ENCODE measurements at regions not wholly inside any gene's neighbourhood (a gene's known extent, or its start where the extent isn't known, plus 50 kb on each side); places are given as distances from the start of the nearest gene placed in this dataset.

DNA sequence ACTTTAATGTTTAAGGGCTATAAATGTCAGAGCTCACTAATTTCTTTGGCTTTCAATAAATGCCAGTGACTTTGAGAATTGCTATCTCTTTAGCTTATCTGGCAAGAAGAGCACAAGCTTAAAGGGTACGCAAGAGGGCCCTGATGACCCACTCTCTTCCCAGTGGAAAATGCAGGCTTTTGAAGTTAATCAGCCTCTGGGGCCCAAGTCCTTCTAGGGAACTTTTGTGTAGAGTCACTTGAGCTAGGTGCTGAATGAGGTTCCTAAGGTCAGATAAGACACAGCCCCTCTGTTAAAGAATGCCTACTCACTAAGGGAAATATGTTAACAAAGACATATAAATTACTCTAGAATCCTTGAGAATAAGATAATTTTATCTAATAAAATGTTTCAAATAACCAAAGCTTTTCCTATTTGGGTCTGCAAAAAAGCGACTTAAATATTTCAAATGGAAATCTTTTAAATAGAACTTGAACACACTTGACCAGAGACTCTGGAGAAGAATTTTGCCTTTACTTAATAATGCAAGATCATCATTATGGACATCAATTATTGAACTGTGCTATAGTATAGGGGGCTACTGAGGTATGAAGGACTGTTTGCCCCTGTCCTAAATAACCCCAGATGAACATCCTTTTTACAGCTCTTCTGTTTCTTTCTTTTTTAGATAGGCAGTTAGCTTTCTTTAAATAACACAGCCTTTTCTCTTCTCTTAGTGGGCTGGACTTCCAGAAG is 430.1 kb downstream of the GBA3 start:
- H3K27ac ChIP-seq (ENCODE audit: low read depth, low read length) = no peak overlapping the region
- TF ChIP-seq EZH2phosphoT487 (conservative IDR thresholded peaks at IDR 0.05; ENCODE audit: low read length) = no peak
- TF ChIP-seq, protein P1, sequence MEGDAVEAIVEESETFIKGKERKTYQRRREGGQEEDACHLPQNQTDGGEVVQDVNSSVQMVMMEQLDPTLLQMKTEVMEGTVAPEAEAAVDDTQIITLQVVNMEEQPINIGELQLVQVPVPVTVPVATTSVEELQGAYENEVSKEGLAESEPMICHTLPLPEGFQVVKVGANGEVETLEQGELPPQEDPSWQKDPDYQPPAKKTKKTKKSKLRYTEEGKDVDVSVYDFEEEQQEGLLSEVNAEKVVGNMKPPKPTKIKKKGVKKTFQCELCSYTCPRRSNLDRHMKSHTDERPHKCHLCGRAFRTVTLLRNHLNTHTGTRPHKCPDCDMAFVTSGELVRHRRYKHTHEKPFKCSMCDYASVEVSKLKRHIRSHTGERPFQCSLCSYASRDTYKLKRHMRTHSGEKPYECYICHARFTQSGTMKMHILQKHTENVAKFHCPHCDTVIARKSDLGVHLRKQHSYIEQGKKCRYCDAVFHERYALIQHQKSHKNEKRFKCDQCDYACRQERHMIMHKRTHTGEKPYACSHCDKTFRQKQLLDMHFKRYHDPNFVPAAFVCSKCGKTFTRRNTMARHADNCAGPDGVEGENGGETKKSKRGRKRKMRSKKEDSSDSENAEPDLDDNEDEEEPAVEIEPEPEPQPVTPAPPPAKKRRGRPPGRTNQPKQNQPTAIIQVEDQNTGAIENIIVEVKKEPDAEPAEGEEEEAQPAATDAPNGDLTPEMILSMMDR (IDR thresholded peaks at IDR 0.05; ENCODE audit: insufficient read depth, low read length, poor library complexity, severe bottlenecking) = no peak
- H2AFZ ChIP-seq (ENCODE audit: low read depth, low read length, severe bottlenecking) = no peak overlapping the region
- H3K79me2 ChIP-seq (ENCODE audit: insufficient read depth, low read length) = no peaks in the 10 kb centered on the region
- no peaks in the 10 kb centered on the region for H3F3A ChIP-seq (ENCODE audit: insufficient read depth)
- H3K4me3 ChIP-seq (ENCODE audit: insufficient read depth, low read length, poor library complexity, severe bottlenecking) = no peak overlapping the region
- H4K20me1 ChIP-seq (ENCODE audit: low read depth, low read length) = no peaks in the 10 kb centered on the region
- H3K4me2 ChIP-seq (ENCODE audit: low read depth, low read length, poor library complexity, severe bottlenecking) = no peak overlapping the region
- H3K9me3 ChIP-seq (ENCODE audit: insufficient read depth, low read length) = no peaks in the 10 kb centered on the region
- H3K36me3 ChIP-seq (ENCODE audit: low read length) = no peaks in the 10 kb centered on the region
- H3K9ac ChIP-seq (ENCODE audit: low read length) = no peak overlapping the region
- no peaks in the 10 kb centered on the region for H3K27me3 ChIP-seq (ENCODE audit: low read length)
- no peaks in the 10 kb centered on the region for H3K9me2 ChIP-seq (replicated peaks; ENCODE audit: insufficient read depth, low read length)

DNA sequence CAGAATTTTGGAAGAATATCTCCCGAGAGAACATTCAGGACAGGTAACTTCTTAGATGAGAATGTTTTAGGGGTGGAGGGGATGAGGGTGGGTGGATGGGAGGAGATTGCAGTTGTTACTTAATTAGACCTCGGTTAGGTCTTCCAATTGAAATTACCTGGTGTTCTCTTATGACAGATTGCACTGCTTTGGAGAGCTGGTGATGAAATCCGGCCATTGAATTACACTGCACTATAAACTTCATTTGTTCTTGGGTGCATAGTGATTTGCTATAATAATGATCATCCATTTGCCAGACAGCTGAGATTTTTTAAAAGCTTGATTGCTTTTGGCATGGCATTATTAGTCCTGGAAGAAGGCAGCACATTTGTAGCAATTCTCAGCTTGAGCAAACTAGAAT is 427.6 kb downstream of the GBA3 start:
- no peaks in the 10 kb centered on the region for H3F3A ChIP-seq (ENCODE audit: insufficient read depth)
- H3K79me2 ChIP-seq (ENCODE audit: insufficient read depth, low read length) = no peaks in the 10 kb centered on the region
- no peak overlapping the region for H3K27ac ChIP-seq (ENCODE audit: low read depth, low read length)
- no peaks in the 10 kb centered on the region for H4K20me1 ChIP-seq (ENCODE audit: low read depth, low read length)
- H3K9me3 ChIP-seq (ENCODE audit: insufficient read depth, low read length) = no peaks in the 10 kb centered on the region
- no peak overlapping the region for H3K9ac ChIP-seq (ENCODE audit: low read length)
- no peak overlapping the region for H2AFZ ChIP-seq (ENCODE audit: low read depth, low read length, severe bottlenecking)
- no peak for TF ChIP-seq EZH2phosphoT487 (conservative IDR thresholded peaks at IDR 0.05; ENCODE audit: low read length)
- TF ChIP-seq, protein P1 (IDR thresholded peaks at IDR 0.05; ENCODE audit: insufficient read depth, low read length, poor library complexity, severe bottlenecking) = no peak
- H3K4me2 ChIP-seq (ENCODE audit: low read depth, low read length, poor library complexity, severe bottlenecking) = no peak overlapping the region
- H3K4me3 ChIP-seq (ENCODE audit: insufficient read depth, low read length, poor library complexity, severe bottlenecking) = no peak overlapping the region
- no peaks in the 10 kb centered on the region for H3K36me3 ChIP-seq (ENCODE audit: low read length)
- no peaks in the 10 kb centered on the region for H3K9me2 ChIP-seq (replicated peaks; ENCODE audit: insufficient read depth, low read length)
- no peaks in the 10 kb centered on the region for H3K27me3 ChIP-seq (ENCODE audit: low read length)

DNA sequence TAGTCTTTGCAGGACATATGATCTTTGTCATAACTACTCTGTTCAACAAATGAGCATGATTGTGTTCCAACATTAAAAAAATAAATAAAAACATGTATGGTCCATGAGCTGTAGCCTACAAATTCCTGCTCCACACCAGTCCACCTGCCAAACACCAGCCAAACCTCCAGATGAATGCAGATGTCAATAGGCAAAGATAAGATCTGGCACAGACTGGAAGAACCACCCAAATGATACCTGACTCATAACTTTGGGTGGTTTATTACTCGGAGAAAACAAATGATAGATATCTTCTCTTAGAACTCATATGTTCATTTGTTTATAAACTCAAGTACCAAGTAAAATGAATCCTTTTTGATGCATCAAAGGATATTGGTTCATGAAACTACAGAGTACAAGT is 425.1 kb downstream of the GBA3 start:
- no peak overlapping the region for H3K4me3 ChIP-seq (ENCODE audit: insufficient read depth, low read length, poor library complexity, severe bottlenecking)
- H3F3A ChIP-seq (ENCODE audit: insufficient read depth) = no peaks in the 10 kb centered on the region
- H3K27me3 ChIP-seq (ENCODE audit: low read length) = no peaks in the 10 kb centered on the region
- no peak overlapping the region for H3K27ac ChIP-seq (ENCODE audit: low read depth, low read length)
- no peaks in the 10 kb centered on the region for H3K36me3 ChIP-seq (ENCODE audit: low read length)
- no peak overlapping the region for H2AFZ ChIP-seq (ENCODE audit: low read depth, low read length, severe bottlenecking)
- H3K9ac ChIP-seq (ENCODE audit: low read length) = no peak overlapping the region
- H3K9me3 ChIP-seq (ENCODE audit: insufficient read depth, low read length) = no peaks in the 10 kb centered on the region
- TF ChIP-seq, protein P1 (IDR thresholded peaks at IDR 0.05; ENCODE audit: insufficient read depth, low read length, poor library complexity, severe bottlenecking) = no peak
- TF ChIP-seq EZH2phosphoT487 (conservative IDR thresholded peaks at IDR 0.05; ENCODE audit: low read length) = no peak
- no peaks in the 10 kb centered on the region for H4K20me1 ChIP-seq (ENCODE audit: low read depth, low read length)
- H3K79me2 ChIP-seq (ENCODE audit: insufficient read depth, low read length) = no peaks in the 10 kb centered on the region
- no peak overlapping the region for H3K4me2 ChIP-seq (ENCODE audit: low read depth, low read length, poor library complexity, severe bottlenecking)
- H3K9me2 ChIP-seq (replicated peaks; ENCODE audit: insufficient read depth, low read length) = no peaks in the 10 kb centered on the region

Data from SU-DHL-6 (cell line).